Thyroid gland (tissue), 4 donors: ENCODE measurements at regions not wholly inside any gene's neighbourhood (a gene's known extent, or its start where the extent isn't known, plus 50 kb on each side); places are given as distances from the start of the nearest gene placed in this dataset.

Experiments
- CTCF ChIP-seq, 6 experiments: fragments of 200-600 bp in 3 of 6; fragments of 450-650 bp in 3 of 6; sonication (generic) in 3 of 6; IDR thresholded peaks; one replicate each; pipeline ENCODE4 v1.5.1; 2016 to 2019; ENCODE audit warnings: antibody characterized with exemption in 6 of 6, mild to moderate bottlenecking in 2 of 6, inconsistent platforms in 1 of 6, moderate library complexity in 1 of 6
- POLR2A ChIP-seq, 2 donors: fragments of 450-650 bp; IDR thresholded peaks; one replicate each; pipeline ENCODE4 v1.6.1; 2017; ENCODE audit warnings: antibody characterized with exemption in 2 of 2, mild to moderate bottlenecking in 2 of 2, moderate library complexity in 1 of 2

- no peak for TF ChIP-seq CTCF (IDR thresholded peaks at IDR 0.05)
- TF ChIP-seq POLR2A (IDR thresholded peaks at IDR 0.05): no peak
Measured at GRCh38 chr13:22030321-22030720, 359.4 kb downstream of the FGF9 start.
